ENCODE measurements at regions not wholly inside any gene's neighbourhood (a gene's known extent, or its start where the extent isn't known, plus 50 kb on each side); places are given as distances from the start of the nearest gene placed in this dataset.
"Not testable (repeated sequence)": the region's sequence is repeated elsewhere in the genome, so short reads cannot be mapped to it uniquely, and the experiment has no call there.

- no peak for DNase-seq
Observed at GRCh38 chr18:67455890-67456501, 60.5 kb downstream of the DSEL start.

GRCh38 chr18:67453901-67454300 lies 62.6 kb downstream of the DSEL start:
- no peak for DNase-seq

GRCh38 chr18:67451960-67452359 lies 64.6 kb downstream of the DSEL start:
- DNase-seq: no peak

GRCh38 chr18:67451101-67451500 lies 65.4 kb downstream of the DSEL start:
- not testable (repeated sequence) for DNase-seq

- DNase-seq: no peak
Observed at GRCh38 chr18:67433971-67434370, 82.5 kb downstream of the DSEL start.

- no peak for DNase-seq
Observed at GRCh38 chr18:67432806-67433205, 83.7 kb downstream of the DSEL start.

GRCh38 chr18:67428805-67429204 lies 87.7 kb downstream of the DSEL start:
- no peak for DNase-seq

GRCh38 chr18:67428158-67428557 lies 88.4 kb downstream of the DSEL start:
- no peak for DNase-seq

- no peak for DNase-seq
Observed at GRCh38 chr18:67426486-67426885, 90.0 kb downstream of the DSEL start.

GRCh38 chr18:67425672-67426071 lies 90.8 kb downstream of the DSEL start:
- DNase-seq: no peak

GRCh38 chr18:67421651-67422050 lies 94.9 kb downstream of the DSEL start:
- DNase-seq: no peak

- DNase-seq: no peak
Observed at GRCh38 chr18:67417864-67418523, 98.5 kb downstream of the DSEL start.

GRCh38 chr18:67411116-67411515 lies 105.4 kb downstream of the DSEL start:
- no peak for DNase-seq

- no peak for DNase-seq
Observed at GRCh38 chr18:67410075-67411070, 106.1 kb downstream of the DSEL start.

- no peak for DNase-seq
Observed at GRCh38 chr18:67408240-67408639, 108.3 kb downstream of the DSEL start.

- DNase-seq: no peak
Observed at GRCh38 chr18:67406714-67407113, 109.8 kb downstream of the DSEL start.

GRCh38 chr18:67402543-67402942 lies 114.0 kb downstream of the DSEL start:
- no peak for DNase-seq

GRCh38 chr18:67400502-67401117 lies 115.9 kb downstream of the DSEL start:
- DNase-seq: no peak

- no peak for DNase-seq
Observed at GRCh38 chr18:67386032-67386431, 130.5 kb downstream of the DSEL start.

- DNase-seq: no peak
Observed at GRCh38 chr18:67385455-67385854, 131.1 kb downstream of the DSEL start.

- DNase-seq: not testable (repeated sequence)
Observed at GRCh38 chr18:67384057-67384456, 132.5 kb downstream of the DSEL start.

GRCh38 chr18:67381608-67382150 lies 134.8 kb downstream of the DSEL start:
- no peak for DNase-seq

- DNase-seq: no peak
Observed at GRCh38 chr18:67380867-67381266, 135.7 kb downstream of the DSEL start.

Measured in femur (tissue), 1 donor.